ENCODE measurements at regions not wholly inside any gene's neighbourhood (a gene's known extent, or its start where the extent isn't known, plus 50 kb on each side); places are given as distances from the start of the nearest gene placed in this dataset.
"Not testable (repeated sequence)": the region's sequence is repeated elsewhere in the genome, so short reads cannot be mapped to it uniquely, and the experiment has no call there.

DNA sequence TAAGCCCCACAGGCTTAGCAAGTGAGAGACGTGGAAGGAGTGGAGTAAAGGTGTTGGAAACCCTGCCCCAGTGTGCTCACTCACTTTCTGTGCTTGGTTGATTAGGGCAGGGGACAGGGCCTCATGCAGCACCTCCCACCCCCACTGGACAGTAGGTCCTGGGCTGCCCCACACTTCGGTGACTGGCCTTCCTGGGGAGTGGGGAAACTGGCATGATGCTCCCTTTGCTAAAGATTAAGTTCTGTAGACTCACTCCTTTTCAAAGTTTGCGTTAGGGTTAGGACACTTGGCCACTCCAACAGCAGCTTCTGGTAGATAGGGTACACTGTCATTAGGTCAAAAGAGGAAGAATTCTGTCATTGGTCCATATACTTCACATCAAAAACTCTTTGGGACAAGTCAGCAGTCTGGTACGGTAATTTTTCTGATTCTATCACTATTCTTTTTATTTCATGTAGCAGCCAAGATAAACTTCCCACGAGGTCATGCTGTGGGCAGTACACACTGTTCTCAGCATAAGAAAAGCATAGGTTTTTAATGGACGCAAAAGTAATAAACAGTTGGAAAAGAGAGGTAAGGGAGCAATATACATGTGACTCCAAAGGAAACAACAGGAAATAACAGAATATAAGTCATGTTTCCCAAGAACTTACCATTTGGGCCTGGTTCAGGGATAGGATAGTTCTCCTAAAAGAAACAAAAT lies 106.6 kb upstream of the TERB2 start:
- not testable (repeated sequence) for H3K4me1 ChIP-seq (ENCODE audit: control insufficient read depth, insufficient read depth, low read length, poor library complexity, severe bottlenecking); H3K9me3 ChIP-seq (ENCODE audit: control insufficient read depth, low read length); H3K4me3 ChIP-seq (ENCODE audit: extremely low read depth, insufficient read depth, low read length, poor library complexity, severe bottlenecking); H3K36me3 ChIP-seq (ENCODE audit: control insufficient read depth, insufficient read depth, low read length); H3K27ac ChIP-seq (ENCODE audit: low read depth, low read length, severe bottlenecking)
- WGBS, 2 experiments (ENCODE audit: insufficient coverage in 2 of 2): 67 to 80% methylated on average over 1 to 2 of the region's 6 CpGs

DNA sequence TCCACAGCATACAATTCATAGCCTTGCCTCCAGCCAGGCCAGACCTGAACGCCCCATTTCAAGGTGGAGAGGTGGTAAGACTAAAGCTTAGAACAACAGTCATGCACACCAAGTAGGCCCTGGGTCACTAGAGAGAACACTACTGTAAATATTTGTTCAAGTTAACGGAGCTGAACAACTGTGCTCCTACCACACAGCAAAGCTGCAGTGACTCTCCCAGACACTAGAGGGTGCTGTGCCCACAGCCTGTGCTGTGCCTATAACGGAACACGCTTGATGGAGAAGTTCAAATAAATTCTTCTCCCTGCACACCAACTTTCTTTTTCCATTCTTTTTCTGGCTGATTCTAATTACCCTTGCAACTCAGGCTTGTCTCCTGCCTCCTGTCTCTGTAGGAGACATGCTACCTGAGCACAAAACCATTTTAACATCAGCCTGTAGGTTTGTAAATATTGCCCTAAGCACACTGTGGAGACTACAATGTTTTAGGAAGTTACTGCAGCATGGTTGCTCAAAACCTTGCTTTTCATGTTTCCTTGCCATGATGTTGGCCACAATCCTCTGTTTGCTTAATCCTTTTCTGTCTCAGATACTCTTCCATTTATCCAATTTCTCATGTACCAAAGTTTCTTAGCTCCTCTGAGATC lies 103.1 kb upstream of the TERB2 start:
- not testable (repeated sequence) for H3K4me3 ChIP-seq (ENCODE audit: extremely low read depth, insufficient read depth, low read length, poor library complexity, severe bottlenecking); H3K9me3 ChIP-seq (ENCODE audit: control insufficient read depth, low read length); H3K27ac ChIP-seq (ENCODE audit: low read depth, low read length, severe bottlenecking); H3K36me3 ChIP-seq (ENCODE audit: control insufficient read depth, insufficient read depth, low read length); H3K4me1 ChIP-seq (ENCODE audit: control insufficient read depth, insufficient read depth, low read length, poor library complexity, severe bottlenecking)
- 35 to 40% methylated on average over 1 to 3 of the region's 4 CpGs for WGBS, 2 experiments (ENCODE audit: insufficient coverage in 2 of 2)

DNA sequence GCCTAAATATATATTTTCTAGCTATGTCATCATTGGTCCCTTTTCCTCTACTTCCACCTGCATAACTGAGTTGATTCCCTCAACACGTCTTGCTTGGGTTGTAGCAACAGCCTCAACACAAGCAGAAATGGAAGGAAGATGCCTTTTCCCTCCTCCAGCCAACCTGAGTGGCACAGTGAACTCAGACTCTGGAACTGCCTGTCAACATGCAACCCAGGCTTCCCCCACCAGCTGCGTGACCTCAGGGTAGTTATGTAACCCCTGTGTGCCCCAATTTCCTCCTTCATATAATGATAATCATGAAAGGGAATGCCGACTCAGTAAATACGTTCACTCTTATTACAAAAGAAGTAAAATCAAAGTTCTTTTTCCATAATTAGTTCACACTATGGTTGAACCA lies 101.8 kb upstream of the TERB2 start:
- H3K4me3 ChIP-seq (ENCODE audit: extremely low read depth, insufficient read depth, low read length, poor library complexity, severe bottlenecking); H3K9me3 ChIP-seq (ENCODE audit: control insufficient read depth, low read length); H3K36me3 ChIP-seq (ENCODE audit: control insufficient read depth, insufficient read depth, low read length); H3K27ac ChIP-seq (ENCODE audit: low read depth, low read length, severe bottlenecking); H3K4me1 ChIP-seq (ENCODE audit: control insufficient read depth, insufficient read depth, low read length, poor library complexity, severe bottlenecking): not testable (repeated sequence)
- no CpG with 5 or more reads among the region's 4 CpGs for WGBS, 2 experiments (ENCODE audit: insufficient coverage in 2 of 2)

DNA sequence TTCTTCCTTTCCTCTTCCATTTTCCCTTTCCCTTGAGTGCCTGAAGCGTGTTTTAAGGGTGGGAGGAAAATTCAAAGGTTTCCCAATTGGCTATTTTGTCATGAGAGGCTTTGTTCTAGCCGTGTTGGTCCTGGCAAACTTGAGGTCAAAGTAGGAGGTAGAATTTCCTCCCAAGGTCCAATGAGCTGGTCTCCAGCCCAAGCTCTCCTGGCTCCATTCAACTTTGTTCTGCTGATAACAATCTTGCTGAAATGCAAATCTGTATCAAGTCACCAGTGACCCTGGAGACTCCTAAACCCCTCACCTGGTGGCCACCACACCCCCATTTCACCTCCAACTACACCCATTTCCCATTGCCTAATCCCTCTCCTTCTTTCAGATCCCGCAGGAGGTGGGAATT lies 100.2 kb upstream of the TERB2 start:
- H3K36me3 ChIP-seq (ENCODE audit: control insufficient read depth, insufficient read depth, low read length); H3K4me3 ChIP-seq (ENCODE audit: extremely low read depth, insufficient read depth, low read length, poor library complexity, severe bottlenecking); H3K27ac ChIP-seq (ENCODE audit: low read depth, low read length, severe bottlenecking); H3K4me1 ChIP-seq (ENCODE audit: control insufficient read depth, insufficient read depth, low read length, poor library complexity, severe bottlenecking); H3K9me3 ChIP-seq (ENCODE audit: control insufficient read depth, low read length): not testable (repeated sequence)
- no CpG with 5 or more reads among the region's 3 CpGs for WGBS, 2 experiments (ENCODE audit: insufficient coverage in 2 of 2)

DNA sequence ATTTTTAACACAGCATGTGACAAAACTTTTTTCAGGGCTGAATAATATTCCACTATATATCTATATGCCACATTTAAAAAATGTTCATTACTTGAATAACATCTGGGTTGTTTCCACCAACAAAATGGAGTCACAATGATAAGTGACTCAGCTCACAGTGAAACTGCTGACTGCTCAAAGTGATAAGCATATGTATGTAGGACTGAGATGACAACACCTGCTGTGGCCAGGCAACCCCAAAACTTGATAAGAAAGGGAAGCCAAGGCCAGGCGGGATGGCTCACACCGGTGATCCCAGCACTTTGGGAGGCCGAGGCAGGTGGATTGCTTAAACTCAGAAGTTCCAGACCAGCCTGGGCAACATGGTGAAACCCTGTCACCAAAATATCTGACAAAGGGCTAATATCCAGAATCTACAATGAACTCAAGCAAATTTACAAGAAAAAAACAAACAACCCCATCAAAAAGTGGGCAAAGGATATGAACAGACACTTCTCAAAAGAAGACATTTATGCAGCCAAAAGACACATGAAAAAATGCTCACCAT lies 99.2 kb upstream of the TERB2 start:
- not testable (repeated sequence) for H3K27ac ChIP-seq (ENCODE audit: low read depth, low read length, severe bottlenecking); H3K9me3 ChIP-seq (ENCODE audit: control insufficient read depth, low read length)
- no CpG with 5 or more reads among the region's 3 CpGs for WGBS, 2 experiments (ENCODE audit: insufficient coverage in 2 of 2)

DNA sequence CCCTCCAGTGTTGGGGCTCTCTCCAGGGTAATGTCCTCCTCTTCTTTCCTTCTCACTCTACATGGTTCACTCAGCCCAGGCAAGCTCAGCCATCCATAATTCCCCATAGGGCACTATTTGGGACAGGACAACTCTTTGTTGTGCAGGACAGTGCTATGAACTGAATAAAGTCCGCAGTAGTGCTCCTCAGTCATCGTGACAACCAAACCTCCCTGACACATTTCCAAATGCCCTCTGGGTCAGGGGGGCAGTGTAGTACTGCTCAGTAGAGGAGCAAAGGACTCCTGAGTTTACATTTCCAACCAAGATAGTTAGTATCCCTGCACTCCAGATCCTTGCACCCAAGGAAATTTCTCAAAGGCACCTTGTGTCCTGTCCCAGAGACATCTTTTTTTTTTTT lies 97.4 kb upstream of the TERB2 start:
- not testable (repeated sequence) for H3K4me3 ChIP-seq (ENCODE audit: extremely low read depth, insufficient read depth, low read length, poor library complexity, severe bottlenecking); H3K4me1 ChIP-seq (ENCODE audit: control insufficient read depth, insufficient read depth, low read length, poor library complexity, severe bottlenecking); H3K9me3 ChIP-seq (ENCODE audit: control insufficient read depth, low read length); H3K36me3 ChIP-seq (ENCODE audit: control insufficient read depth, insufficient read depth, low read length); H3K27ac ChIP-seq (ENCODE audit: low read depth, low read length, severe bottlenecking)
- 83% methylated on average over 1 of the region's 2 CpGs; no CpG with 5 or more reads in 1 of the 2 experiments for WGBS, 2 experiments (ENCODE audit: insufficient coverage in 2 of 2)

More for the DNA sequence above, 99.2 kb upstream of the TERB2 start:
- not testable (repeated sequence) for H3K4me3 ChIP-seq (ENCODE audit: extremely low read depth, insufficient read depth, low read length, poor library complexity, severe bottlenecking); H3K4me1 ChIP-seq (ENCODE audit: control insufficient read depth, insufficient read depth, low read length, poor library complexity, severe bottlenecking); H3K36me3 ChIP-seq (ENCODE audit: control insufficient read depth, insufficient read depth, low read length)

DNA sequence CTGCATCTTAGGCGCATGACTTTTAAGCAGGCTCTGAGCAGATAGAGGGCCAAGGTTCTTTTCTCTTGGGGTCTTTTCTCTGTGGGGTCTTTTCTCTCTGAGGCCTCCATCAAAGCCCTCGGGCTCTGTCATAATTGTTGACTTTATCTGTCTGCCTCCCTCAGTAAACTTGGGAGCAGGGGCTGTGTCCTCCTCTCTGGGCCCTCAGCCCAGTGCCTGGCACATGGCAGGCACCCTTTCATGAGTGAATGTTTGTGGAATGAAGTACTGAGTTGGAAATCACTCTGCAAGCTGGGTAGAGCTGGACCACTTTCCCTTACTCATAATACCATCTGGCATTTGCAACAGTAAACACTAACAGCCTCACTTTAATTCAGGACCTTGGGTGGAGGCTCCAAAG lies 96.3 kb upstream of the TERB2 start:
- not testable (repeated sequence) for H3K36me3 ChIP-seq (ENCODE audit: control insufficient read depth, insufficient read depth, low read length); H3K4me1 ChIP-seq (ENCODE audit: control insufficient read depth, insufficient read depth, low read length, poor library complexity, severe bottlenecking); H3K27ac ChIP-seq (ENCODE audit: low read depth, low read length, severe bottlenecking); H3K4me3 ChIP-seq (ENCODE audit: extremely low read depth, insufficient read depth, low read length, poor library complexity, severe bottlenecking); H3K9me3 ChIP-seq (ENCODE audit: control insufficient read depth, low read length)
- WGBS, 2 experiments (ENCODE audit: insufficient coverage in 2 of 2): 80 to 100% methylated on average over 1 of the region's 2 CpGs

DNA sequence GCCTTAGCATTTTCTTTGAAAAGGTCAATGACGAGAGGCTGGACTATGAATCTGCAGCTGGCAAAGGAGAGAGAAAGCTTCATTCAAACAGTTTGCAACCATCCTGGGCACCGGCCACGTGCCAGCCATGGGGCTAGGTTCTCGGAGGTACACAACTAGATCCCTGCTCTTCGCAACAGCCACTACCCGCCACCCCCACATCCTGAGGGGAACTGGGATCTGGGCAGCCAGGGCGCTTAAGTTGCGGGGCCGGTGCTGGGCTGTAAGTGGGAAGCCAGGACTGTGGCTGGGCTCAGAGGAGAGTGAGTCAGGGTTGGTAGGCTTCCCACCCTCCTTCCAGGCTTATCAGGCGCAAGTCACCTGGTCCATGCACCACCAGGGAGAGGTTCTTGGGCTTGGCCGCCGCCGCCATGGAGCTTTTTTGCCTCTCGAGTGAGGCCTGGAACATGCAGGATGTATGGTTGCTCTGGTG lies 95.0 kb upstream of the TERB2 start:
- Histone ChIP-seq H3K36me3 (ENCODE audit: control insufficient read depth, insufficient read depth, low read length) (no peaks in the 10 kb centered on the region), H3K4me1 (ENCODE audit: control insufficient read depth, insufficient read depth, low read length, poor library complexity, severe bottlenecking) (no peaks in the 10 kb centered on the region), H3K27ac (ENCODE audit: low read depth, low read length, severe bottlenecking) (no peak overlapping the region), H3K9me3 (ENCODE audit: control insufficient read depth, low read length) (peaks cover 5% of the 10 kb centered on the region), H3K4me3 (ENCODE audit: extremely low read depth, insufficient read depth, low read length, poor library complexity, severe bottlenecking) (no peak overlapping the region)
- 88 to 91% methylated on average over 7 to 11 of the region's 14 CpGs for WGBS, 2 experiments (ENCODE audit: insufficient coverage in 2 of 2)

DNA sequence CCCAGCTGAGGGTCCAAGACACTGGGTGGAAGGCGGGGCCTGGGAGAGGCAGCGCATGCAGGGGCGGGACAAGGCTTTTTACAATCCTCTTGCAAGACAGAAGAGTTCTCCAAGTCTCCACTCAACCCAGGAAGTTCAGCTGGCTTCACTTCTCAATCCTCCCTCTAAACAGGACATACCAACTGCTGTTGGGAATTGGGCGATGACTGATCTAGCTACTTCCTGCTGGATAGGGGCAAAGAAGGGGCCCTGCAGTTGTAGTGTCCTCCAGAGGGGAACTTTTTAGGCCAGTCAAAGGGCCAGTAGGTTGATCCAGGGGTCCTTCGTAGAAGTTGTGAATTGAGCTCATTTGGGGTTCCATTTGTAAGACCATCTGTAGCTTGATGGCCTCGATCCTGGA lies 94.6 kb upstream of the TERB2 start:
- H3K4me1 ChIP-seq (ENCODE audit: control insufficient read depth, insufficient read depth, low read length, poor library complexity, severe bottlenecking): no peaks in the 10 kb centered on the region
- H3K9me3 ChIP-seq (ENCODE audit: control insufficient read depth, low read length): peaks cover 5% of the 10 kb centered on the region
- H3K27ac ChIP-seq (ENCODE audit: low read depth, low read length, severe bottlenecking): no peak overlapping the region
- H3K36me3 ChIP-seq (ENCODE audit: control insufficient read depth, insufficient read depth, low read length): no peaks in the 10 kb centered on the region
- H3K4me3 ChIP-seq (ENCODE audit: extremely low read depth, insufficient read depth, low read length, poor library complexity, severe bottlenecking): no peak overlapping the region
- WGBS, 2 experiments (ENCODE audit: insufficient coverage in 2 of 2): 88 to 91% methylated on average over 2 to 6 of the region's 6 CpGs

DNA sequence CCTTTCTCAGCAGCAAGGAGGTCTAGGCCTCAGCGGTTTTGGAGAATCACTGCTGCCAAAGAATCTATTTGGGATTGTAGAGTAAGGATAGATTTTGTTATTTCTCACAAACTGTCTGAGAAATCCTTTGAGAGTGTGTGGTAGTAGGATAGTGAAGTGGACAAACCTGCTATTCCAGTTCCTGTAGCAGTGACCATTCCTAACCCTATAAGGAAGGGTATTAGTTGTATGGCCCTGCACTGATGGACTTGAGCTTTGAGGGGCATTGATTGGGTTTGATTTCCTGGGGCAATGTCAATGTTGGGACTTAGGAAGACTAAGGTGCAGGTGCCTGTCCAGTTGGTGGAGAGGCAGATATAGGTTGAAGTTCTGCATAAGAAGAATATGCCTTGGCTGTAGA lies 93.6 kb upstream of the TERB2 start:
- H3K27ac ChIP-seq (ENCODE audit: low read depth, low read length, severe bottlenecking); H3K36me3 ChIP-seq (ENCODE audit: control insufficient read depth, insufficient read depth, low read length); H3K9me3 ChIP-seq (ENCODE audit: control insufficient read depth, low read length); H3K4me3 ChIP-seq (ENCODE audit: extremely low read depth, insufficient read depth, low read length, poor library complexity, severe bottlenecking); H3K4me1 ChIP-seq (ENCODE audit: control insufficient read depth, insufficient read depth, low read length, poor library complexity, severe bottlenecking): not testable (repeated sequence)
- WGBS, 2 experiments (ENCODE audit: insufficient coverage in 2 of 2): no CpG with 5 or more reads among the region's 1 CpG

DNA sequence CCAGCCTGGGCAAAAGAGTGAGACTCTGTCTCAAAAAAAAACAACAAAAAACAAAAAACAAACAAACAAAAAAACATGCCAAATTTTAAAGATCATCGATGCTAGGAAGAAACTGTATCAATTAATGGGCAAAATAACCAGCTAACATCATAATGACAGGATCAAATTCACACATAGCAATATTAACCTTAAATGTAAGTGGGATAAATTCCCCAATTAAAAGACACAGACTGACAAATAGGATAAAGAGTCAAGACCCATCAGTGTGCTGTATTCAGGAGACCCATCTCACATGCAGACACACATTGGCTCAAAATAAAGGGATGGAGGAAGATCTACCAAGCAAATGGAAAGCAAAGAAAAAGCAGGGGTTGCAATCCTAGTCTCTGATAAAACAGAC lies 88.4 kb upstream of the TERB2 start:
- no CpG with 5 or more reads among the region's 1 CpG for WGBS, 2 experiments (ENCODE audit: insufficient coverage in 2 of 2)
- H3K27ac ChIP-seq (ENCODE audit: low read depth, low read length, severe bottlenecking); H3K4me1 ChIP-seq (ENCODE audit: control insufficient read depth, insufficient read depth, low read length, poor library complexity, severe bottlenecking): not testable (repeated sequence)

More for the DNA sequence above, 88.4 kb upstream of the TERB2 start:
- not testable (repeated sequence) for H3K4me3 ChIP-seq (ENCODE audit: extremely low read depth, insufficient read depth, low read length, poor library complexity, severe bottlenecking); H3K36me3 ChIP-seq (ENCODE audit: control insufficient read depth, insufficient read depth, low read length); H3K9me3 ChIP-seq (ENCODE audit: control insufficient read depth, low read length)

Data from mesodermal cell (in vitro differentiated cells).